Inferior parietal cortex (tissue), 1 donor: ENCODE measurements at regions not wholly inside any gene's neighbourhood (a gene's known extent, or its start where the extent isn't known, plus 50 kb on each side); places are given as distances from the start of the nearest gene placed in this dataset.
"Not testable (repeated sequence)": the region's sequence is repeated elsewhere in the genome, so short reads cannot be mapped to it uniquely, and the experiment has no call there.

Source experiments
- DNase-seq: peaks from one replicate; pipeline ENCODE4 v3.0.0-alpha.2; 2016; ENCODE audit errors: extremely low spot score

GRCh38 chr21:8194042-8194441 lies 2327.3 kb upstream of the TPTE start:
- not testable (repeated sequence) for DNase-seq

DNA sequence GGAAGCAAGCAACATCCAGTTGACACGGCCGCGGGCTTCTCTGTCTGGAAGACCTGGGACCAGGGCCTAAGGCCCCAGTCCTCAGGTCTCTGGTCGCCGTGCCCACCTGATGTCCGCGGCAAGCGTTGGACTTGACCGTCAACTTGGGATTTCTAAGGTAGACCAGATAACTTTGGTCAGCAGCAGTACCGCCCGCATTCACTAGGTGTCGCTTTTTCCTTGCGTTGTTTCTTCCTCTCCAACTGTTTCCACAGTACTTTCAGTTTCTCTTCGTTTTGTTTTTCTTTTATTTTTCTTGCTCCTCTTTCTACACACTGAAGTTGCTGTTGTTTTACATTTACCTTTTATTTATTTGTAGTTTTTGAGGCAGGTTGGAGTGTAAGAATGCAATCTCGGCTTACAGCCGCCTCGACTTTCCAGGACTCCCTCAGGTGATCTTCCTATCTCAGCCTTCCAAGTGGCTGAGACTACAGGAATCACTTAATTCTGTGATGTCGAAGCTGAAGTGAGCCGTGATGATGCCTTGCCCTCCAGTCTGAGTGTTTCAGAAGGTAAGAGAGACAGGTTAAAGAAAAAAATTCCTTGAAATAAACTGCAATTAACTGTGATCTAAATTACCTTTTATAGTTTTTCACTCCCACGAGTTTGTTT lies 2323.9 kb upstream of the TPTE start:
- DNase-seq = not testable (repeated sequence)

- not testable (repeated sequence) for DNase-seq
Measured at GRCh38 chr21:8205094-8205891, 2316.1 kb upstream of the TPTE start.

DNA sequence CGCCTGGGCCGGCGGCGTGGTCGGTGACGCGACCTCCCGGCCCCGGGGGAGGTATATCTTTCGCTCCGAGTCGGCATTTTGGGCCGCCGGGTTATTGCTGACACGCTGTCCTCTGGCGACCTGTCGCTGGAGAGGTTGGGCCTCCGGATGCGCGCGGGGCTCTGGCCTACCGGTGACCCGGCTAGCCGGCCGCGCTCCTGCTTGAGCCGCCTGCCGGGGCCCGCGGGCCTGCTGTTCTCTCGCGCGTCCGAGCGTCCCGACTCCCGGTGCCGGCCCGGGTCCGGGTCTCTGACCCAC lies 2315.5 kb upstream of the TPTE start:
- DNase-seq = not testable (repeated sequence)

- not testable (repeated sequence) for DNase-seq
Measured at GRCh38 chr21:8212986-8213550, 2308.3 kb upstream of the TPTE start.

GRCh38 chr21:8214539-8214938 lies 2306.8 kb upstream of the TPTE start:
- not testable (repeated sequence) for DNase-seq

GRCh38 chr21:8229366-8230150 lies 2291.8 kb upstream of the TPTE start:
- DNase-seq = not testable (repeated sequence)

DNA sequence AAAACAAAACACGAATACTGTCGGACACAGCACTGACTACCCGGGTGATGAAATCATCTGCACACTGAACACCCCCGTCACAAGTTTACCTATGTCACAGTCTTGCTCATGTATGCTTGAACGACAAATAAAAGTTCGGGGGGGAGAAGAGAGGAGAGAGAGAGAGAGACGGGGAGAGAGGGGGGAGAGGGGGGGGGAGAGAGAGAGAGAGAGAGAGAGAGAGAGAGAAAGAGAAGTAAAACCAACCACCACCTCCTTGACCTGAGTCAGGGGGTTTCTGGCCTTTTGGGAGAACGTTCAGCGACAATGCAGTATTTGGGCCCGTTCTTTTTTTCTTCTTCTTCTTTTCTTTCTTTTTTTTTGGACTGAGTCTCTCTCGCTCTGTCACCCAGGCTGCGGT lies 2290.1 kb upstream of the TPTE start:
- not testable (repeated sequence) for DNase-seq

- not testable (repeated sequence) for DNase-seq
Measured at GRCh38 chr21:8233000-8233399, 2288.4 kb upstream of the TPTE start.

DNA sequence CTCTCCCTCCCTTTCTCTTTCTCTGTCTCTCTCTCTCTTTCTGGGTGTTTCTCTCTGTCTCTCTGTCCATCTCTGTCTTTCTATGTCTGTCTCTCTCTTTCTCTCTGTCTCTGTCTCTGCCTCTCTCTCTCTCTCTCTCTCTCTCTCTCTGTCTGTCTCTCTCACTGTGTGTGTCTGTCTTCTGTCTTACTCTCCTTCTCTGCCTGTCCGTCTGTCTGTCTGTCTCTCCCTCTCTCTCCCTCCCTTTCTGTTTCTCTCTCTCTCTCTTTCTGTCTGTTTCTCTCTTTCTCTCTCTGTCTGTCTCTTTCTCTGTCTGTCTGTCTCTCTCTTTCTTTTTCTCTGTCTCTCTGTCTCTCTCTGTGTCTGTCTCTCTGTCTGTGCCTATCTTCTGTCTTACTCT lies 2287.3 kb upstream of the TPTE start:
- DNase-seq = not testable (repeated sequence)

- not testable (repeated sequence) for DNase-seq
Measured at GRCh38 chr21:8244723-8245641, 2276.4 kb upstream of the TPTE start.

- not testable (repeated sequence) for DNase-seq
Measured at GRCh38 chr21:8245642-8246402, 2275.6 kb upstream of the TPTE start.

- not testable (repeated sequence) for DNase-seq
Measured at GRCh38 chr21:8251701-8252100, 2269.7 kb upstream of the TPTE start.

DNA sequence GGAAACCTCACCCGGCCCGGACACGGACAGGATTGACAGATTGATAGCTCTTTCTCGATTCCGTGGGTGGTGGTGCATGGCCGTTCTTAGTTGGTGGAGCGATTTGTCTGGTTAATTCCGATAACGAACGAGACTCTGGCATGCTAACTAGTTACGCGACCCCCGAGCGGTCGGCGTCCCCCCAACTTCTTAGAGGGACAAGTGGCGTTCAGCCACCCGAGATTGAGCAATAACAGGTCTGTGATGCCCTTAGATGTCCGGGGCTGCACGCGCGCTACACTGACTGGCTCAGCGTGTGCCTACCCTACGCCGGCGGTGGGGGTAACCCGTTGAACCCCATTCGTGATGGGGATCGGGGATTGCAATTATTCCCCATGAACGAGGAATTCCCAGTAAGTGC lies 2266.3 kb upstream of the TPTE start:
- not testable (repeated sequence) for DNase-seq

- DNase-seq = peak; percentile 8
Measured at GRCh38 chr21:8257083-8257799, 2264.1 kb upstream of the TPTE start.

GRCh38 chr21:8260065-8260627 lies 2261.2 kb upstream of the TPTE start:
- DNase-seq = not testable (repeated sequence)
